RWPE1 (cell line): ENCODE measurements at regions not wholly inside any gene's neighbourhood (a gene's known extent, or its start where the extent isn't known, plus 50 kb on each side); places are given as distances from the start of the nearest gene placed in this dataset.

Source experiments
- CTCF ChIA-PET: fragments of 350-600 bp; sonication (Branson Sonifier 250); formaldehyde crosslinking; extraction: SDS; loops from one replicate; lab custom pipeline; 2021; lab: Yijun Ruan, JAX
- POLR2A ChIA-PET: fragments of 400-600 bp; formaldehyde crosslinking; extraction: SDS; loops from one replicate; lab custom pipeline; 2020; ENCODE audit warnings: antibody characterized with exemption; ENCODE audit not compliant: low non-redundant PET; lab: Yijun Ruan, JAX
- DNase-seq: peaks from one replicate; pipeline ENCODE4 v3.0.0; 2012; ENCODE audit warnings: low spot score
- H3K27ac ChIP-seq: fragments of 450-650 bp; 2 replicates; pipeline ENCODE4 v1.5.1; 2017
- TF ChIP-seq, protein P1 (sequence below): fragments of 450-650 bp; conservative IDR thresholded peaks from 2 replicates; pipeline ENCODE4 v1.5.1; 2017; ENCODE audit warnings: low read depth, mild to moderate bottlenecking

DNA sequence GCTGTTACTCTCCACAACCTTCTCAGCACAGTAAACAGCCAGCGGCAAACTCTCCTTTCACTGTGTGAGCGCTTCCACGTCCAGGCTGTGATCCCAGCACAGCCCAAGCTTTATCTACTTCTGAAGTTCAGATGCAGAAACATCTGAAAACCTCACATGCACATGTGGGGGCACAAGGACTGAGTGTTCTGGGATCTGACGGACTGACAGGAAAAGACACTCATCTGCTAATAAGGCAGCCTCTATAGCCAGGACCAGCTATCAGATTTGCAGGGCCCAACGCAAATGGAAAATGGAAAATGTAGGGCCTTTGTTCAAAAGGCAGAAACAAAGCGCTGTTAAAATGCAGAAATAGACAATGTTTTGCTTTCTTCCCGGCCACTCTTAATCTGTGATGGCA, 133.8 kb upstream of the ARHGAP28 start:
- no peak overlapping the region for H3K27ac ChIP-seq
- POLR2A ChIA-PET: no interaction called here
- TF ChIP-seq, protein P1, sequence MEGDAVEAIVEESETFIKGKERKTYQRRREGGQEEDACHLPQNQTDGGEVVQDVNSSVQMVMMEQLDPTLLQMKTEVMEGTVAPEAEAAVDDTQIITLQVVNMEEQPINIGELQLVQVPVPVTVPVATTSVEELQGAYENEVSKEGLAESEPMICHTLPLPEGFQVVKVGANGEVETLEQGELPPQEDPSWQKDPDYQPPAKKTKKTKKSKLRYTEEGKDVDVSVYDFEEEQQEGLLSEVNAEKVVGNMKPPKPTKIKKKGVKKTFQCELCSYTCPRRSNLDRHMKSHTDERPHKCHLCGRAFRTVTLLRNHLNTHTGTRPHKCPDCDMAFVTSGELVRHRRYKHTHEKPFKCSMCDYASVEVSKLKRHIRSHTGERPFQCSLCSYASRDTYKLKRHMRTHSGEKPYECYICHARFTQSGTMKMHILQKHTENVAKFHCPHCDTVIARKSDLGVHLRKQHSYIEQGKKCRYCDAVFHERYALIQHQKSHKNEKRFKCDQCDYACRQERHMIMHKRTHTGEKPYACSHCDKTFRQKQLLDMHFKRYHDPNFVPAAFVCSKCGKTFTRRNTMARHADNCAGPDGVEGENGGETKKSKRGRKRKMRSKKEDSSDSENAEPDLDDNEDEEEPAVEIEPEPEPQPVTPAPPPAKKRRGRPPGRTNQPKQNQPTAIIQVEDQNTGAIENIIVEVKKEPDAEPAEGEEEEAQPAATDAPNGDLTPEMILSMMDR: no peak
- no peak for DNase-seq
- CTCF ChIA-PET: no interaction called here

- POLR2A ChIA-PET: no interaction called here
- TF ChIP-seq, protein P1: no peak
- no peak for DNase-seq
- no peak overlapping the region for H3K27ac ChIP-seq
- CTCF ChIA-PET: interaction anchor here (0.6 kb wide), 1 partner anchor 32 kb away, joined by 3 read pairs; no protein-coding TSS in a partner anchor
These were observed 130.9 kb upstream of the ARHGAP28 start for GRCh38 chr18:6598657-6599056.

GRCh38 chr18:6600667-6601167, 128.8 kb upstream of the ARHGAP28 start:
- TF ChIP-seq, protein P1: no peak
- CTCF ChIA-PET: no interaction called here
- H3K27ac ChIP-seq: no peak overlapping the region
- no peak for DNase-seq
- POLR2A ChIA-PET: no interaction called here

DNA sequence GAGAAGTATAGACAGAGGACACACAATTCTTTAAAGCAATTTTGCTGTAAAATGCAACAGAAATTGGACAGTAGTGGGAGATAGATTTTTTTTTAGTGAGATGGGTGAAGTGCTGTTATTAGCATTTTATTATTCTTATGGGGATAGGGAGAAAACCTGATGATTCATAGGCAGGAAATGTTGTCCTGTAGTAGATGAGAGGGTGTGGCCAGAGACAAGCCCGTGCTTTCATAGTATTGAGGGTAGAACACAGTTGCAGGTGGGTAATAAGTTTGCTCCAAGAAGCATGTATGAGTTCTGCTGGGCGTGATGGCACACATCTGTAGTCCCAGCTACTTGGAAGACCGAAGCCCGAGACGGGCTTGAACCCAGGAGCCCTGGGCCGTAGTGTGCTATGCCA, 128.3 kb upstream of the ARHGAP28 start:
- TF ChIP-seq, protein P1: no peak
- POLR2A ChIA-PET: no interaction called here
- H3K27ac ChIP-seq: no peak overlapping the region
- peak; percentile 29 for DNase-seq
- CTCF ChIA-PET: no interaction called here

- TF ChIP-seq, protein P1: no peak
- DNase-seq: no peak
- H3K27ac ChIP-seq: no peak overlapping the region
- ChIA-PET CTCF (no interaction called here), POLR2A (no interaction called here)
These were observed 127.2 kb upstream of the ARHGAP28 start for GRCh38 chr18:6602365-6602764.

GRCh38 chr18:6604573-6604941, 125.0 kb upstream of the ARHGAP28 start:
- ChIA-PET POLR2A (no interaction called here), CTCF (no interaction called here)
- TF ChIP-seq, protein P1: no peak
- no peak overlapping the region for H3K27ac ChIP-seq
- no peak for DNase-seq
